Activated CD8-positive, alpha-beta memory T cell treated with anti-CD3 and anti-CD28 coated beads, Interleukin-2, amount 50 U/mL, for 48 hours (primary cell): ENCODE measurements at regions not wholly inside any gene's neighbourhood (a gene's known extent, or its start where the extent isn't known, plus 50 kb on each side); places are given as distances from the start of the nearest gene placed in this dataset.
"Not testable (repeated sequence)": the region's sequence is repeated elsewhere in the genome, so short reads cannot be mapped to it uniquely, and the experiment has no call there.

Experiments
- DNase-seq: peaks from one replicate; pipeline ENCODE4 v3.0.0-alpha.2; 2020

DNA sequence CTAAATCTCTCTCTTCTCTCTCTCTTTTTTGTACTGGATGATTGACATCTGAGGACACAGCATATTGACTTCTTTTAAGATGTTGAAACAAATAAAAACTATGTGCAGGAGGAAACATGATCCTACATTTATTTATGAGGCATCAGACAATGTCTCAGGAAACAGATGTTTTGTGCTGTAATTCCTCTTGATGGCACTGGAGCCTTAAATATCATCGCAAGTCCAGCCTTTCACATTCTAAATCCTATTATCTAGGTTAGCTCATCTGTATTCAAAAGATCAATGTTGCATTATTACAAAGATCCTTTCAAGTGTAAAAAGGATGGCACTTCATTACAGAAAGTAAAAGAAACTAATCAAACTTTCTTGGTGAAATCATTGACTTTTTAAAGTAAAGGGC, 63.9 kb downstream of the MAT2B start:
- DNase-seq, result no peak

DNA sequence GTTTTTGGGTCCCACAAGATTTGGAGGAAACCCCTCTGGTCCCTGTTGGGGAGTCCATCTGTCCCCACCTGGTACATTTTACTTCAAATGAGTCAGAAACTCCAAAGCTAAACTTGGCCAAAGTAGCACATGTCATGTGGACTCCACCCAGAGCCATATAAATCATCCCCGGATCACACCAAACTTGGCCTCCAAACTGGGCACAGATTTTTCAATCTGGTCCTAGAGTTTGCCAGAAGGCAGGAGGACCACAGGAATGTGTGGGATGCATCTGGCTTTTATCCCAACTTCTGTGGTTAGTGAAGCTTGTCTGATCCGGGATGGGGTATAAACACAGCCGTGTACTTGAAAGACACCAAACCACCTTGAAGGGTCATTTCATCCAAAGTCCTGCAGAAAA, 66.3 kb downstream of the MAT2B start:
- DNase-seq, result no peak

DNA sequence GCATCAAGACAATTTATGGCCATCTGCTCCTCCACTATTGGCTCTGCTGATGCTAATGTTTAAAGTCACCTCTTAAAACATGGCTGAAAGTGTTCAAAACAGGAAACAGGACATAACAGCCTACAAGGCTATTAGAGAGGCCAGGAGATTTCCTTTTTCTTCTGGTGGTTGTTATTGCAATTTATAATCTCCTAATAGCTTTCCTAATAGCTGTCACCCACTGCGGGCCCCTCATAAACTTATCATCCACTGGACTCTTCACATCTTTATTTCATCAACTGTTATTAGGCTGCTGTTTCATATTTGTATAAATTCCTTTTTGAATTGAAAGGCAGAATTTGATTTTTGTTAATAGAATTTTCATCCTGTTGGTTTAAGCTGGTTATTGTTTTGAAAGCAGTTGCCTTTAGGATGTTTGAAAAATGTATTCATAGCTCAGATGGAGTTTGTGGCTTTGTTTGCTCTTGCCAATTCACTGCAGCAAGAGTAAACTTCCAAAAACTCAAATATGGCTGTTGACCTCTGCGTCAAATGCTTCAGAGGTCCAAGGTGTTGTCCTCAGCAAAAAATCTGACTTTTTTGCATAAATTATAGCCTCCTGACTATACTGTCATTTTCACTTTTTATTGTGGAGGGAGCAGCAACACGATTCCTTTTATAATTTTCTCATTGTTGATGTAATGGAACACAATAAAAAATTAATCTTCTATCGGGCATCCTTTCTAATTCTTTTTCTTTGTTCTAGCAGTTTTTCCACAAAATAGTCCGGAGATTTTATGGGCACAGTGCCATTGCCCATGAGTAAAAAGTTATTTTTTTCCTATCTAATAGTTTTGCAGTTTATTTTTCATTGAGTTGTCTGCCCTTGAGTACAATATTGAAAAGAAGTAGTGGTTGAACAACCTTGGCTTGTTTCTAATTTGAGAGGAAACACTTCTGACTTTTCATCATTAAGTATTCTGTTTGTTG, 69.3 kb downstream of the MAT2B start:
- no peak for DNase-seq

DNA sequence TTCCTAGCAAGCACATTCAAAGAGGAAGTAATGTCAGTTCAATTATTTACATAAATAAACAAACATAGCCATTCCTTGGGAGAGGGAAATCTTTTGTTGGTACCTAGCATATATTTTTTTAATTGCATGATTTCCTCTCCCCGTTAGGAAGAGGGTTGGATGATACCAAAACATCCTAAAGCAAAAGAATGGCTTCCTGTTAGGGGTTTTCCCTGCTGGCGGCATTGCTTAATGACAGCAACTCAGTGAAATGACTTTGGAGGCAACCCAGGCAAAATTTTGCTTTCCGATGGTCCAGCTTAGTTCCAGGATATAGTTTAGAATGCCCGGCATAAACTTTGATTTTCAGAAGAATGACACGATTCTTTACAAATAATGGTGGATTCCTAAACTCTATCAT, 73.2 kb downstream of the MAT2B start:
- no peak for DNase-seq

DNA sequence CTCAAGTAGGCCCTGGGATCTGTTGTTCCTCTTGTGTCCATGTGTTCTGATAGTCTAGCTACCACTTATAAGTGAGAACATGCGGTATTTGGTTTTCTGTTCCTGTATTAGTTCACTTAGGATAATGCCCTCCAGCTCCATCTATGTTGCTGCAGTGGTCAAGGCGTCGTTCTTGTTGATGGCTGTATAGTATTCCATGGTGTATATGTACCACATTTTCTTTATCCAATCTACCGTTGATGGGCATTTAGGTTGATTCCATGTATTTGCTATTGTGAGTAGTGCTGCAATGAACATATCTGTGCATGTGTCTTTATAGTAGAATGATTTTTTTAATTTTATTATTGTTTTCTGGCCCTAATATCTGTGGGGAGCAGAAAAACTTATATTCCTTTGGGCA, 74.3 kb downstream of the MAT2B start:
- no peak for DNase-seq

DNA sequence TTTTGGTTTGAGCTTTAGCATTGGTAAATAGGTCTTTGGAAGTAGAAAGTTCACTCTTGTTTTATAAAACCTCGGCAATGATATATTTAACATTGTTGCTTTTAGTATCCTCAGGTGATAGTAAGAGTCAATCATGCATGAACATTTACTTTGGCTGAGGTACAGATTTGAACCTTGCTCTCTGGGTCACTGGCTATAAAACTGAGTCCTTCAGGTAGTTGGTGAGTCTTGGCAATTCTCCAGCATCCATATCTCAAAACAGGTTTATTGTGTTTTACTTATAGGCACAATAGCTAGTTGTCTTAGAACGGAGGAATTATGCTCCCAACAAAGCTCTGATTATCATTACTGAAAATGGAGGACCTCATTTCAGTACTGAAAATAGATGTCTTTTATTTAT, 75.1 kb downstream of the MAT2B start:
- no peak for DNase-seq

DNA sequence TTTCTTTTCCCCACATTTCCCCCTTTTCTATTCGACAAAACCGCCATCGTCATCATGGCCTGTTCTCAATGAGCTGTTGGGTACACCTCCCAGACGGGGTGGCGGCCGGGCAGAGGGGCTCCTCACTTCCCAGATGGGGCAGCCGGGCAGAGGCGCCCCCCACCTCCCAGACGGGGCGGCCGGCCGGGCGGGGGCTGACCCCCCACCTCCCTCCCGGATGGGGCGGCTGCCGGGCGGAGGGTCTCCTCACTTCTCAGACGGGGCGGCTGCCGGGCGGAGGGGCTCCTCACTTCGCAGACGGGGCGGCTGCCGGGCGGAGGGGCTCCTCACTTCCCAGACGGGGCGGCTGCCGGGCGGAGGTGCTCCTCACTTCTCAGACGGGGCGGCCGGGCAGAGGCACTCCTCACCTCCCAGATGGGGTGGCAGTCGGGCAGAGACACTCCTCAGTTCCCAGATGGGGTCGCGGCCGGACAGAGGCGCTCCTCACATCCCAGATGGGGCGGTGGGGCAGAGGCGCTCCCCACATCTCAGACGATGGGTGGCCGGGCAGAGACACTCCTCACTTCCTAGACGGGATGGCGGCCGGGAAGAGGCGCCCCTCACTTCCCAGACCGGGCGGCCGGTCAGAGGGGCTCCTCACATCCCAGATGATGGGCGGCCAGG, 78.2 kb downstream of the MAT2B start:
- DNase-seq, result not testable (repeated sequence)

DNA sequence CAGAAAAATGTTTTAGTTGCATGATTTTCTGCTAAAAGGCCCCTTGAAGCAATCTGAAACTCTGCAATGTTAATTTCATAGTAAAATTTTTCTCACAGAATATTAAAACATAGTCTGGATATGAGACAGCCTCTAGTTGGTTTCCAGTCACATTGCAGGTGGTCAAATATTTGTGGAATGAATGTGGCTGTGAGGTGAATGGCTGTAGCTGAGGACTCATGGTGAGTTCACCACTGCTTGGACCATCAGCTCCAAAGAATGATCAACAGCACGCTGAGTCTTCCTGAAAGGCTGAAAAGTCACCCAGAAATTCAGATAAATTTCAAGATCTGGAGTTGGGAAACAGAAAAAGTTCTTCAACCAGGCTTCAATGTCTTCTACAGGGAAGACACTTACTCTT, 79.8 kb downstream of the MAT2B start:
- no peak for DNase-seq

DNA sequence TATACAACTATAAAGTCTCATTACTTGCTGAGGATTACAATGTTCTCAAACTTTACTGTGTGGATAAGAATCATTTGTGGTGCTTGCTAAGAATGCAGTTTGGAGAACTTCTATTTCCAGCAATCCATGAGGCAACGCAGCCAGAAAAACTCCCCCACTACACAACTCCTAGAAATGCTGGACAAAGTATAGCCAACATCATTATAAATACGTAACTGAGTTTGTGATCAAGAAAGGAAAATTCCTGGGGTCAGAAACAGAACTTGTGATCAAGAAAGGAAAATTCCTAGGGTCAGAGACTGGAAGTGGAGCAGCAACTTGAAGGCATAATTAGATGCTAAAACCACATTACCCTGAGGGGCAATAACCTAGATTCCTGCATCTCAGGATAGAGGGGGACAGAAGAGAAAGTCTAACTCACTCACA, 81.1 kb downstream of the MAT2B start:
- no peak for DNase-seq

DNA sequence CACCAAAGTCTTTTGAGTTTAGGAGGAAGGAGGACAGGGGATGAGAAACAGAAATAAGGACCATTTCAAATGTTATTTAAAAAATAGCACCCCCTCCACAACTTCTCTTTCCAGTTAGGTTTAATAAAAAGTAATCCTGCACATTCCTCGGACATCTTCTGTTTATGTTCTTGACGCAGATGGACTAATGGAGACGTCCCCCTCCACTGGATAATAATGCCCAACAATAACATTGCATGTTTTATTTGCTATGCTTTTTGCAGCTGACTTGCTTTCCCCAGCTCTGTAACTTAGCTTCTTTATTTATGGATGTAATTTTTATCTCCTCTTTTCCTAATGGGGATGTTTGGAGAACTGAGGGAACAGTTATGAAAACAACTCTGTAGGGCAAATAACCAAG, 89.5 kb downstream of the MAT2B start:
- DNase-seq, result no peak

DNA sequence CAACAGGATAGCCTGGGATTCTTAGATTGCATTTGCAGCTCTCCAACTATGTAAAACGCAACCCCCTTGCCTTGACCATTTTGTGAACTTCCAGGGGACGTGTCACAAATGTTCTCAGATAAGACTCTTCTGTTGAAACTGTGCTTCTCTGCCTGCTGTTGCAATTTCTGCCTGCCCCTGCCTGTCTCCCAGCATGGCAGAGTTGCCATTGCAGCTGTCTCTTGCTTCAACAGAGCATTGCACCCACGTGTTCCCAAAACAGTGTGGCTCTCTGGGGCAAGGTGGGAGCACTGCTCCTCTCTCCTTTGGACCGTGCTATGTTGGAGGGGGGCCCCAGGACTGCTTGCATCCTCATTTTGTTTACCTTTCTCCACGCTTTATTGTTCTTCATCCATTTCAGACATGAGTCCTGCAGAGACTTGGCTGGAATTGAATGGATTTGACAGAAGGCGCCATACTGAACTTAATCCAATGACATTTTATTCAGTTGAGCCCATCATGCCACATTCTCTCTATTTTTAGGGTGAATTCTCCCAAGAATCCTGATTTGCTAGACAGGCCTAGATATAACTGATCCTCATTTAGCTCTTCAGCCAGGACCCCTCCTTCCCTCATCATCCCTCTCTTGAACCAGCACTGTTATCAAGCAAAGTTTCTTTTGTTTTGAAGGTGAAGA, 90.7 kb downstream of the MAT2B start:
- no peak for DNase-seq

DNA sequence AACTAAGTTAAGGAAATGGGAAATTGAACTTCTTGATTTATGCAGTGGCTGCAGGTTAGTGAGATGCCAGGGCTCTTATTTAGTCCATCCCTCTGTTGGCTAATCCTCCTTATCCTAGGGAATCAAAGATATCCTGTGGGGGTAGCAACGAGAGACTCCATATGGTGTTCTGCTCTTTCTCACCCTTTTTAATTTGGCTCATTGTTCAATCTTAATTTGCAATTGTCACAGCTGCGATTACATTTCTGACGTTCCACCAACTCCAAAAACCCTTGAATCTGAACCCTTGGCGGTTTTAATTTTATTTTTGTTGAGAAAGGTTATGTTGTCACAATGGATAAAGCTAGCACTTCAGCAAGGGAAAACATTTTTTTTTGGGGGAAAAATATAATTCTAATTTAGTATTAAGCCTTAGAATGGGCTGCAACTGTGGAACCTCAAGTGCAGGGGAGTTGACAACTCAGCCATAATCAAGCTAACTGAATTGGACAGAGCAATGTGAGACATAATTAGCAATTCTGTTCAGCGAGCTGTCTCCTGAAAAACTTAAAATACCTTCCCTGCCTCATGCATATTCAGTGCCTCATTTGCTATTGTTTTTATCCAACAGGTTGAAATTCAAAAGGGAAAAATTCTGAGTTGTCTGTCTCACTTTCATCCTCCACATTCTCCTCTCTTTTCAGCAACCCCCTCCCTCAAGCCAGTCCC, 91.3 kb downstream of the MAT2B start:
- no peak for DNase-seq

DNA sequence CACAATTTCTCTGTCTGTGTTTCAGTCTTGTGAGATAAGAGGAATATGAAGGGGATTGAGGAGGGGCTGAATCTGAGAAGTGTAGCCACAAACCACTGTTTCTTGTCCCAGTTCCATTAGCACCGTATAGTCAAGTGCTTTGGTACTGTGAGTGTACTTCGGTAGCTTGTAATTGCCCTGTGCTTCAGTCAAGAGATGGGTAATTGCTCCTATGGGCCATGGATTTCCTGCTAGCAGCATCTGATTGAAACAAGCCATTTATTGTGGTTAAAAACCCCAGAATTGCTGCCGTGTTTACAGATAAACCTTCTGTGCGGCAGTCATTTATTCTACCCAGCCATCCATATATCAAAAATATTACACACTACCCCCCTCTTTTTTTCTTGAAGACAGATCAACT, 98.6 kb downstream of the MAT2B start:
- no peak for DNase-seq

DNA sequence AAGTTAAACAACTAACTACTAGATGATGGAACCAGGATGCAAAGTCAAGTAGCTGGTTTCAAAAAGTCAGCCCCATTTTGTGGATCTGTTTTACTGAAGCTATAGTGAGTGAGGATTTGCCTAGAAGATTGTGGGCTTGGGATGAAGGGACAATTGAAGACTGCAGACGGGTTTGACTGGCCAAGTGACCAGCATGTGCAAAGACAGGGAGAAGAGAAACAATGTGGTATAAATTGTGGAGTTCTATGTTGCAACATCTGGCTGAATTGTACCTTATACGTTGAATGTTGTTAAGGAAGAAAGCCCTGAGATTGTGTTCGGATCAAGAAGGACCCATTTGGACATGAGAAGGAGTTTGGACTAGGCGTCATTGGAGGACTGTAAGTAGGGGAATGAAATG, 101.8 kb downstream of the MAT2B start:
- no peak for DNase-seq

DNA sequence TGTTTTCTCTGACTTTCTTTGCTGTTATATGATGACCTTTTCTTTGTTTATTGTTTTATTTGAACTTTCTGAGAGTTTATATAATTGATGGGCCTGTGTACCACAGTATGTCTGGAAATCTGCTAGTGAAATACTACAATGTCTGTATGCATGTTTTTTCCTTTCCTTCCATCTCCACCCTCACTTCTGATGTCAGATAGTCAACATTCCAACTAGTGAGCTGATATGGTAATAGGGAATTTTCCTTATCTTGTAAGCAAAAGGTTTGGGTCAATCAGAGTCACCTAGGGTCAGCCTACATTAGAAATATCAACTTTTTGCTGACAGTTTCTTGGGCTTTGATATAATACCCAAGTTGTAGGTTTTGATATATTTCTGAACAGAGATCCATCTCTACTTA, 103.2 kb downstream of the MAT2B start:
- no peak for DNase-seq

DNA sequence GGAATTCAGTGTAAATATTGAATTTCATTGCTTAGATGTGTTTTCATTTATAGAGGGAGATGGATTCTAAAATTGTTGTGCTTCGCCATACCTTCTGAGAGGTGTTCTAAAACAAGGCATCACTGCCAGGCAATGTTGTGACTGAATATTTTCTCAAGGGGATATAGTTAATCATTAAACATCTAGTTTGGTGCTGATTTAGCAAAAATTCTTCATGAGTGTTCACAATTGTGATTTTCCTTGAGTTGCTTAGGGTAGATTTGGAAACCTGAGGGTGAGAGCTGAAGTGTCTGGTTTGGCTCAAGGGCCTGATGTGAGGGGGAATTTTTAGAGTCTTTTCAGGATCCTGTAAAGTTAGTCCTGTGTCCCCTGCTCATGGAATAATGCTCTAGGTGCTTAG, 104.5 kb downstream of the MAT2B start:
- no peak for DNase-seq

DNA sequence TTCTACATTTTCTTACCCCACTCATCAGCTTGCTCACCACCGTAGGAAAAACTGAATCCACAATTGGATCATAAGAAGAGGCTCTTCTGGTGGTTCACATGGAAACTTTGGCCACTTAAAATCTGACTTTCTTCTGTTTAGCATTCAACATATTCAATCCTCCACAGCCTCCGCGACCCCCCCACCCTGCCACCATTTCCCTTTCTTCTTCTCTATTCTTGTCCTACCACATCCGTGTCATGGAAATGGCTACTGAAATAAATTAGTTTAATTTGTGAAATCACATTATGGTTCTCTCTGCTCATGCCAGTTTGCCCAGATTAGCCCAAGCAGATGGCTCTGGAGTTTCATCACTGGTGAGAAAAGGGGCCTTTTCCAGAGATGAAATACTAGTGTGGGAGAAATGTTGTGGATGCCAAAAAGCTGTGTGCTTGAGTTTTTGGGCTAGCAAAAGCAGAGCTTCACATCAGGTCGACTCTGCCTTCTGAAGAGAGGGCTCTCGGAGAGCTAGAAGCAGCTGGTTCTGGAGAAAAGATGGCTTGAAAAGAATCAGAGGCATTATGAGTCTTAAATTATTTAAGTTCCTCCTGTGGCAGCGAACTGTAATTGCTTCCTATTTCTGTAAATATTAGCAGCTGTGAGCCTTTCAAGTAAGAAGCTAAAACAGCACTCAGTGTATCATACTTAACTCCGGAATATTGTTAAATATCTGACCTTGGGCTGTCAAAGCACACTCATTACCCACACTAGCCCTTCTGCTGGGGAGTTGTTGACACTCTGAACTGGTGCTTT, 107.1 kb downstream of the MAT2B start:
- DNase-seq, result no peak

DNA sequence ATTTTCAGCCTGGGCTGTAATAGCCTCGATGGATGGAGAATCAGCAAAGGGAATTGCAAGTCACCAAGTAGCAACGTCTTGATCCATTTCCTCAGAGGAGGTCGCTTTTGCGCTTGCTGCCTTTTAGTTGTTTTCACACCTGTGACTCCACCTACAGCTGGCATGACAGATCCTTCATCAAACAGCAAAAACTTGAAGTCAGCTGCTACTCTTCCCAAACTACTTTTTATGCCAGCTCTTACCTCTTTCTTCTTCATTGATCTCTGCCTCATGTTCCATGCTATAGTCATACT, 107.7 kb downstream of the MAT2B start:
- no peak for DNase-seq

DNA sequence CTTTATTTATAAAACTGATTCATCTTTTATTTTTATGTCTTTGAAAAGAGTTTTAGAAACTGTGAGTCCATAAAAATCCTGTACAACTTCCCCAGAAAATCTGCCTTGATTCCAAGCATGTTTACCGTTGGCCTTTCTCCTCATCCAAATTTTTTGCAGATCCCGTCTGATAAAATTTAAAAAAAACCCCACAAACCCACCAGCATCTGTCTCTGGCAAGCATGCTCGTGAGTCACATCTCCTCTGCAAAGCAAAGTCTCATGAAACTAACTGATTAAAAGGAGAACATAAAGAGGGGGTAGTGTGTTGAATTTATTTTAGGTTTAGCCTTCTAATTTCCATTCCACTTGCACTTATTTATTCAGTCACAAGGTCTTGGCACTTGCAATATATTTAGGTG, 109.4 kb downstream of the MAT2B start:
- DNase-seq, result no peak

DNA sequence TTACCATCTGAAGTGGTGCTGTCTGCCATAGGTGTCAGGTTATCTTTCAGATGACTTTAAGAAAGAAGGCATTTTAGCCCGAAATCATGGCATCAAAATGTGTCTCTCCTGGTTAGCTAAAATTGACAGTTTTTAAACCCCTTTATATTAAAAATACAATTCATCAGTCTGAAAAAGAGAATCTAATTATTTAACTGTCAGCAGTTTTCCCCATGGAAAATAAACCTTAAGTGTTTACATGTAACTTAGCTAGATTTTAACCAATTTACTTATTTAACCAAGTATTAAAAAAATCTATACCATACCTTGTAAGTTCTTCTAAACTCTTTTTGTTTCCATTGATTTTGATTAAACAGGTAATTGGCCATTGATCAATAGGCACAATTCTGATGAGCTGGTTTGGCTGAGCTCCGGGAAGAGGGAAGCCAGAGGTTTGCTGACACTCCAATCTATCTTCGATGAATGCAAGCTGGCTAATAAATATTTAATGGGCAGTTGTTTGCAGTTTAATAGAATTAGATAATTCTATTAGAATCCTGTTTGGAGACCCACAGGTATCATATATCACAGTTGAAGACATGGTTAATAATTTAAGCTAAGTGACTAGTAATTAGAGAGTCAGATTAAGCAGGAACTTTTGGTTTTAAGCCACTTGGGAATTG, 114.0 kb downstream of the MAT2B start:
- DNase-seq, result no peak

DNA sequence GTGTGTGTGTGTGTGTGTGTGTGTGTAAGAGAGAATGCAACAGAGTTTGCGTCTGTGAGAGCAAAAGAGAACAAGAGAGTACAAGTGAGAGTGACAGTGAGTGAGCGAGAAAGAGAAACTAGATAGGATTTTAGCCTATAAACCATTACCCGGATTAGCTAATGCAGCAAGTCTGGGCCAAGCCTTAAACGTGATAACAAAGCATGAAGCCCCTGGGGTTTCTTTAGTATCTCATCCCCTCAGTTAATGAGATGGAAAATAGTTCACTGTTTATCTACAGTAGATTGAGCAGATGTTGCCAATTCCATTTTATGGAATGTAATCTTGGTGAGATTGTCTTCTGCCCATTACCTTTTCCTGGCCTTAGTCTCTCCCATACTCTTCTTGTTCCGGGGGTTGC, 114.5 kb downstream of the MAT2B start:
- DNase-seq, result no peak

DNA sequence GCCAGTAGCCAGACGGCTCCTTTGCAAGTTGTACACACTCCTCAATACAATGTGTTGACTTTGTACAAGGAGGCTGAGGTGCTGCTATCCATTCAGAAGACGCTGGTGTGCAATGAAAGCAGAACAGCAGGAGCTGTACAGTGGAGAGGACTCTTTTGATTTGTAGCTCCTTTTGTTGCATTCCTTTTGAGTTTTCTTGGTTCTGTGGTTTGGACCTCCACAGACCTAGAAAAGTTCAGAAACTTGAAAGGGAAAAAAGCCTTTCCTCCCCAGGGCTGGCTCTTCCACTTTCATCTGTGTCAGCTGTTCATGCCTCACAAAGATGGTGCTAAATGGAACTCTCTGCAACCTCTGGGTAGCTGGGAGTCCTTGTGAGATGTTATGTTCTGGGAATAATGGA, 117.4 kb downstream of the MAT2B start:
- DNase-seq, result no peak
